ENCODE measurements at regions not wholly inside any gene's neighbourhood (a gene's known extent, or its start where the extent isn't known, plus 50 kb on each side); places are given as distances from the start of the nearest gene placed in this dataset.
"Not testable (repeated sequence)": the region's sequence is repeated elsewhere in the genome, so short reads cannot be mapped to it uniquely, and the experiment has no call there.

- H3K4me3 ChIP-seq (ENCODE audit: control insufficient read depth, low read depth, low read length): no peak overlapping the region
- no peak for DNase-seq (ENCODE audit: low read depth)
- no peak for TF ChIP-seq CTCF (conservative IDR thresholded peaks at IDR 0.05; ENCODE audit: control insufficient read depth, insufficient read depth, low read depth, low read length)
Measured at GRCh38 chr5:124025306-124025845, 513.4 kb downstream of the CSNK1G3 start.

GRCh38 chr5:124022966-124023365, 511.0 kb downstream of the CSNK1G3 start:
- TF ChIP-seq CTCF (conservative IDR thresholded peaks at IDR 0.05; ENCODE audit: control insufficient read depth, insufficient read depth, low read depth, low read length): no peak
- DNase-seq (ENCODE audit: low read depth): no peak
- H3K4me3 ChIP-seq (ENCODE audit: control insufficient read depth, low read depth, low read length): no peak overlapping the region

GRCh38 chr5:124021776-124022175, 509.8 kb downstream of the CSNK1G3 start:
- DNase-seq (ENCODE audit: low read depth): no peak

GRCh38 chr5:124021066-124021641, 509.2 kb downstream of the CSNK1G3 start:
- no peak overlapping the region for H3K4me3 ChIP-seq (ENCODE audit: control insufficient read depth, low read depth, low read length)
- no peak for TF ChIP-seq CTCF (conservative IDR thresholded peaks at IDR 0.05; ENCODE audit: control insufficient read depth, insufficient read depth, low read depth, low read length)
- DNase-seq (ENCODE audit: low read depth): peak; percentile 1

More at GRCh38 chr5:124021776-124022175, 509.8 kb downstream of the CSNK1G3 start:
- no peak overlapping the region for H3K4me3 ChIP-seq (ENCODE audit: control insufficient read depth, low read depth, low read length)
- TF ChIP-seq CTCF (conservative IDR thresholded peaks at IDR 0.05; ENCODE audit: control insufficient read depth, insufficient read depth, low read depth, low read length): no peak

- DNase-seq (ENCODE audit: low read depth); H3K4me3 ChIP-seq (ENCODE audit: control insufficient read depth, low read depth, low read length): not testable (repeated sequence)
Measured at GRCh38 chr5:124017321-124017720, 505.3 kb downstream of the CSNK1G3 start.

GRCh38 chr5:124007675-124008398, 495.9 kb downstream of the CSNK1G3 start:
- peak; percentile 23 for DNase-seq (ENCODE audit: low read depth)
- no peak for TF ChIP-seq CTCF (conservative IDR thresholded peaks at IDR 0.05; ENCODE audit: control insufficient read depth, insufficient read depth, low read depth, low read length)

GRCh38 chr5:124001036-124001615, 489.1 kb downstream of the CSNK1G3 start:
- no peak for DNase-seq (ENCODE audit: low read depth)
- TF ChIP-seq CTCF (conservative IDR thresholded peaks at IDR 0.05; ENCODE audit: control insufficient read depth, insufficient read depth, low read depth, low read length): no peak
- no peak overlapping the region for H3K4me3 ChIP-seq (ENCODE audit: control insufficient read depth, low read depth, low read length)

More at GRCh38 chr5:124007675-124008398, 495.9 kb downstream of the CSNK1G3 start:
- no peak overlapping the region for H3K4me3 ChIP-seq (ENCODE audit: control insufficient read depth, low read depth, low read length)

Data from fibroblast of mammary gland (primary cell).